RWPE2 (cell line): ENCODE measurements at regions not wholly inside any gene's neighbourhood (a gene's known extent, or its start where the extent isn't known, plus 50 kb on each side); places are given as distances from the start of the nearest gene placed in this dataset.

Experiments used
- ATAC-seq: fragments of 200-7000 bp; cut with Tn5 transposase; 3 replicates; pipeline ENCODE4 v1.9.1; 2021; ENCODE audit warnings: low read depth
- DNase-seq: peaks from one replicate; pipeline ENCODE4 v3.0.0-alpha.2; 2020; ENCODE audit warnings: low spot score
- H3K27ac ChIP-seq: fragments of 450-650 bp; 2 replicates; pipeline ENCODE4 v1.5.1; 2017; ENCODE audit warnings: mild to moderate bottlenecking; ENCODE audit not compliant: poor library complexity, severe bottlenecking
- H3K27me3 ChIP-seq: fragments of 250-450 bp; sonication (Bioruptor Pico); 2 replicates; pipeline ENCODE4 v1.5.1; 2021; ENCODE audit warnings: mild to moderate bottlenecking, moderate library complexity; ENCODE audit not compliant: insufficient read depth, poor library complexity, severe bottlenecking
- H3K36me3 ChIP-seq: fragments of 250-450 bp; sonication (Bioruptor Pico); 2 replicates; pipeline ENCODE4 v1.5.1; 2020; ENCODE audit warnings: low read depth, mild to moderate bottlenecking, moderate library complexity
- H3K4me1 ChIP-seq: fragments of 250-450 bp; sonication (Bioruptor Pico); 2 replicates; pipeline ENCODE4 v1.5.1; 2021; ENCODE audit warnings: mild to moderate bottlenecking, moderate library complexity; ENCODE audit not compliant: insufficient read depth, poor library complexity, severe bottlenecking
- H3K4me3 ChIP-seq: fragments of 250-450 bp; sonication (Bioruptor Pico); 2 replicates; pipeline ENCODE4 v1.5.1; 2021; ENCODE audit warnings: mild to moderate bottlenecking, moderate library complexity; ENCODE audit not compliant: severe bottlenecking
- H3K9me3 ChIP-seq: fragments of 250-450 bp; sonication (Bioruptor Pico); 2 replicates; pipeline ENCODE4 v1.5.1; 2021; ENCODE audit warnings: mild to moderate bottlenecking, moderate library complexity; ENCODE audit not compliant: severe bottlenecking
- TF ChIP-seq, protein P1 (sequence below): fragments of 450-650 bp; IDR thresholded peaks from one replicate; pipeline ENCODE4 v1.5.1; 2017; ENCODE audit warnings: mild to moderate bottlenecking, moderate library complexity; ENCODE audit not compliant: poor library complexity, severe bottlenecking

DNA sequence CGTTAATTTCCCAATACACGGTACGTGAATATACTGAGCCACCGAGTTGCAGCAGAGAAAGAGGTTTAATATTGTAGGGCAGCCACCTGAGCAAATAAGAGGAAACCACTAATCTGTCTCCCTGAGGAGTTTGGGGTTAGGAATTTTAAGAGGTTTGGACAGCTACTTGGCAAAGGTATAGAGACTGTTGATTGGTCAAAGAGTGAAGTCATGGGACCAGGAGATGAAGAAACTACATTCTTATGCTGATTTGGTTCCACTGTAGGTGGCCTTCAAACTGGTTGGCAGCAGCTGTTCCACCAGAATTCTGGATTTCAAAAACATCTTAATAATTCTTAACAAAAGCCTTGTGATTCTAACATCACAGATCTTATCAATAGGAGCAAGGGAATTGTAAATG is 485.4 kb upstream of the PRMT6 start:
- Histone ChIP-seq H3K4me3 (no peak overlapping the region), H3K27ac (no peak overlapping the region), H3K27me3 (no peaks in the 10 kb centered on the region), H3K36me3 (no peaks in the 10 kb centered on the region), H3K4me1 (no peaks in the 10 kb centered on the region), H3K9me3 (no peaks in the 10 kb centered on the region)
- ATAC-seq (no peak), DNase-seq (no peak)
- TF ChIP-seq, protein P1, sequence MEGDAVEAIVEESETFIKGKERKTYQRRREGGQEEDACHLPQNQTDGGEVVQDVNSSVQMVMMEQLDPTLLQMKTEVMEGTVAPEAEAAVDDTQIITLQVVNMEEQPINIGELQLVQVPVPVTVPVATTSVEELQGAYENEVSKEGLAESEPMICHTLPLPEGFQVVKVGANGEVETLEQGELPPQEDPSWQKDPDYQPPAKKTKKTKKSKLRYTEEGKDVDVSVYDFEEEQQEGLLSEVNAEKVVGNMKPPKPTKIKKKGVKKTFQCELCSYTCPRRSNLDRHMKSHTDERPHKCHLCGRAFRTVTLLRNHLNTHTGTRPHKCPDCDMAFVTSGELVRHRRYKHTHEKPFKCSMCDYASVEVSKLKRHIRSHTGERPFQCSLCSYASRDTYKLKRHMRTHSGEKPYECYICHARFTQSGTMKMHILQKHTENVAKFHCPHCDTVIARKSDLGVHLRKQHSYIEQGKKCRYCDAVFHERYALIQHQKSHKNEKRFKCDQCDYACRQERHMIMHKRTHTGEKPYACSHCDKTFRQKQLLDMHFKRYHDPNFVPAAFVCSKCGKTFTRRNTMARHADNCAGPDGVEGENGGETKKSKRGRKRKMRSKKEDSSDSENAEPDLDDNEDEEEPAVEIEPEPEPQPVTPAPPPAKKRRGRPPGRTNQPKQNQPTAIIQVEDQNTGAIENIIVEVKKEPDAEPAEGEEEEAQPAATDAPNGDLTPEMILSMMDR: no peak

GRCh38 chr1:106584107-106584506 is 472.4 kb upstream of the PRMT6 start:
- H3K9me3 ChIP-seq: no peaks in the 10 kb centered on the region
- no peaks in the 10 kb centered on the region for H3K4me1 ChIP-seq
- no peaks in the 10 kb centered on the region for H3K36me3 ChIP-seq
- H3K4me3 ChIP-seq: no peak overlapping the region
- DNase-seq (no peak), ATAC-seq (no peak)
- H3K27me3 ChIP-seq: no peaks in the 10 kb centered on the region
- H3K27ac ChIP-seq: no peak overlapping the region
- TF ChIP-seq, protein P1: no peak

DNA sequence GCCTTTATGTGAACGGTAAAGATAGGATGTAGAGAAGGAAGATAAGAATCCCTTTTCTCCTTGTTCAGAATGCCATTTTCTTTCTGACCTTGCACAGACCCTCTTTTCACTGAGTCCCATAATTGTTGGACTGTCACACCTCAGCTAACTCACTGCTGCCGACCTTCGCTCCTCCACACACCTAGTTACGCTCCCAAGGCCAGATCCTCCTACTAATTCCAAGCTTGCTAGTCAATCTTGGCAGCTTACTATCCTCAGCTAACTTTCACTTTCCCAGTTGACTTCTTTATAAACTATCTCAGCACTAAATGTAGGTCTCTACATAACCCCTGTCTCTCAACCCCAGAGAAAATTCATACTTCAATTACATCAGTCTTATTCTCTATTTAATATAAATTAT is 471.8 kb upstream of the PRMT6 start:
- Histone ChIP-seq H3K4me1 (no peaks in the 10 kb centered on the region), H3K27me3 (no peaks in the 10 kb centered on the region), H3K4me3 (no peak overlapping the region), H3K9me3 (no peaks in the 10 kb centered on the region), H3K36me3 (no peaks in the 10 kb centered on the region), H3K27ac (no peak overlapping the region)
- ATAC-seq: no peak
- TF ChIP-seq, protein P1: no peak
- no peak for DNase-seq

- no peak overlapping the region for H3K27ac ChIP-seq
- H3K4me1 ChIP-seq: no peaks in the 10 kb centered on the region
- TF ChIP-seq, protein P1: no peak
- no peak overlapping the region for H3K4me3 ChIP-seq
- no peak for ATAC-seq
- no peak for DNase-seq
- H3K27me3 ChIP-seq: peaks cover 3% of the 10 kb centered on the region
- no peaks in the 10 kb centered on the region for H3K36me3 ChIP-seq
- H3K9me3 ChIP-seq: no peaks in the 10 kb centered on the region
Measured at GRCh38 chr1:106600626-106601025, 455.8 kb upstream of the PRMT6 start.

DNA sequence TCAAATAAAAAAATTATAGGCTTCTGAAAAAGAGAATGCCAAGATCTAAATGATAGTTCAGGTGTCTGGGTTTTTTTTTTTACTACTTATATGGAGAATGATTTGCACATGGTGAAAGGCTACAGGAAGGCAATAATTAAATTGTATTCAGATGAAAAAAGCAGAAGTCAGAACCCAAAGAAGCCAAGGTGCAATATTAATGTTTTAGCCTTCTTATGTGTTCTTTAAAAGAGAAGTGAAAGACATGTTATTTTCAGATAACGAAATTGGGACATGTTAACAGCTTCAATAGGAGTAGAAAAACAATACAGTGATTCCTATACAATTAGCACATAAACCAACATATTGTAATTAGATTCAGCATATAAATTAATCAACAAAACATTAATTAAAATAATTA is 452.9 kb upstream of the PRMT6 start:
- TF ChIP-seq, protein P1: no peak
- ATAC-seq: no peak
- H3K4me3 ChIP-seq: no peak overlapping the region

More for the DNA sequence above, 452.9 kb upstream of the PRMT6 start:
- Histone ChIP-seq H3K4me1 (no peaks in the 10 kb centered on the region), H3K9me3 (no peaks in the 10 kb centered on the region), H3K27me3 (peaks cover 3% of the 10 kb centered on the region), H3K27ac (no peak overlapping the region), H3K36me3 (no peaks in the 10 kb centered on the region)
- no peak for DNase-seq
